Esophagus muscularis mucosa (tissue), 4 donors: ENCODE measurements at regions not wholly inside any gene's neighbourhood (a gene's known extent, or its start where the extent isn't known, plus 50 kb on each side); places are given as distances from the start of the nearest gene placed in this dataset.

Experiments used
- DNase-seq: peaks from one replicate; pipeline ENCODE4 v3.0.0-alpha.2; 2017; ENCODE audit errors: extremely low spot score
- H3K27ac ChIP-seq, 4 donors: fragments of 200-600 bp; sonication (generic); replicated peaks in 1 of 4; 1 replicate in 3 of 4; 2 replicates in 1 of 4; pipeline ENCODE4 v1.5.1; 2016 to 2019; ENCODE audit warnings: mild to moderate bottlenecking in 1 of 4
- H3K27me3 ChIP-seq, 4 donors: fragments of 200-600 bp; sonication (generic); one replicate each; pipeline versions ENCODE4 v1.5.1 to v1.6.0; 2016 to 2019
- H3K36me3 ChIP-seq, 4 donors: fragments of 200-600 bp; sonication (generic); one replicate each; pipeline ENCODE4 v1.5.1; 2016 to 2019
- H3K4me1 ChIP-seq, 4 donors: fragments of 200-600 bp; sonication (generic); one replicate each; pipeline ENCODE4 v1.5.1; 2016 to 2019
- H3K4me3 ChIP-seq, 4 donors: fragments of 200-600 bp; sonication (generic); 1 replicate in 2 of 4; 2 replicates in 2 of 4; pipeline ENCODE4 v1.5.1; 2016 to 2019; ENCODE audit warnings: mild to moderate bottlenecking in 4 of 4, moderate library complexity in 1 of 4
- H3K9me3 ChIP-seq, 4 donors: fragments of 200-600 bp; sonication (generic); 1 replicate in 3 of 4; 2 replicates in 1 of 4; pipeline ENCODE4 v1.5.1; 2016 to 2019
- CTCF ChIP-seq, 3 experiments: fragments of 200-600 bp in 2 of 3; fragments of 450-650 bp in 1 of 3; sonication (generic) in 2 of 3; IDR thresholded peaks; one replicate each; pipeline ENCODE4 v1.5.1; 2017 to 2019; ENCODE audit warnings: antibody characterized with exemption in 3 of 3, mild to moderate bottlenecking in 2 of 3, moderate library complexity in 1 of 3
- EP300 ChIP-seq: sonication (generic); formaldehyde crosslinking; IDR thresholded peaks from one replicate; pipeline ENCODE4 v1.6.1; 2017; ENCODE audit warnings: antibody characterized with exemption
- POLR2A ChIP-seq: fragments of 450-650 bp; IDR thresholded peaks from one replicate; pipeline ENCODE4 v1.6.1; 2017; ENCODE audit warnings: antibody characterized with exemption, moderate library complexity, mild to moderate bottlenecking, low read depth
- POLR2AphosphoS5 ChIP-seq, 2 donors: sonication (generic); formaldehyde crosslinking; IDR thresholded peaks; one replicate each; pipeline ENCODE4 v1.6.1; 2017; ENCODE audit warnings: antibody characterized with exemption in 2 of 2
- WGBS: methylation state at CpG from one replicate; pipeline ENCODE4 v1.1.5; 2018; 5-methylcytosine and 5-hydroxymethylcytosine counted together
- intact Hi-C: fragments of 100-400 bp; cut with DNase I; formaldehyde crosslinking; loops from one replicate; pipeline ENCODE4 v1.15.1; 2023

- Histone ChIP-seq H3K27ac (no peak overlapping the region), H3K27me3 (no peaks in the 10 kb centered on the region), H3K4me1 (no peaks in the 10 kb centered on the region), H3K9me3 (no peaks in the 10 kb centered on the region), H3K36me3 (no peaks in the 10 kb centered on the region), H3K4me3 (no peak overlapping the region)
- 90% methylated on average over 5 of the region's 5 CpGs for WGBS
- TF ChIP-seq POLR2A = no peak
- intact Hi-C loops = no loop called here
- DNase-seq = no peak
Observed at GRCh38 chr10:20454331-20454730, 442.8 kb downstream of the NEBL start.

GRCh38 chr10:20446561-20447193, 450.4 kb downstream of the NEBL start:
- no peaks in the 10 kb centered on the region for H3K9me3 ChIP-seq
- no peaks in the 10 kb centered on the region for H3K27me3 ChIP-seq
- no peak for DNase-seq
- H3K4me3 ChIP-seq = no peak overlapping the region
- H3K27ac ChIP-seq = no peak overlapping the region
- intact Hi-C loops = no loop called here
- no peak for TF ChIP-seq POLR2AphosphoS5 (IDR thresholded peaks at IDR 0.05)
- no peak for TF ChIP-seq EP300
- no peak for TF ChIP-seq POLR2A
- no peak for TF ChIP-seq CTCF (IDR thresholded peaks at IDR 0.05)
- H3K4me1 ChIP-seq = no peaks in the 10 kb centered on the region
- H3K36me3 ChIP-seq = no peaks in the 10 kb centered on the region

GRCh38 chr10:20443094-20443493, 454.0 kb downstream of the NEBL start:
- no peak overlapping the region for H3K27ac ChIP-seq
- no peaks in the 10 kb centered on the region for H3K27me3 ChIP-seq
- H3K4me1 ChIP-seq = no peaks in the 10 kb centered on the region
- no peaks in the 10 kb centered on the region for H3K9me3 ChIP-seq
- no peak overlapping the region for H3K4me3 ChIP-seq
- TF ChIP-seq POLR2A (no peak), EP300 (no peak), POLR2AphosphoS5 (IDR thresholded peaks at IDR 0.05) (no peak), CTCF (IDR thresholded peaks at IDR 0.05) (no peak)
- intact Hi-C loops = no loop called here
- no peak for DNase-seq
- no peaks in the 10 kb centered on the region for H3K36me3 ChIP-seq

GRCh38 chr10:20429742-20430141, 467.4 kb downstream of the NEBL start:
- Histone ChIP-seq H3K4me3 (no peak overlapping the region), H3K4me1 (no peaks in the 10 kb centered on the region), H3K9me3 (peaks cover 0 to 8% (median 0%) of the 10 kb centered on the region in 4 donors), H3K27ac (no peak overlapping the region), H3K36me3 (no peaks in the 10 kb centered on the region), H3K27me3 (no peaks in the 10 kb centered on the region)
- TF ChIP-seq POLR2A = no peak
- TF ChIP-seq POLR2AphosphoS5 (IDR thresholded peaks at IDR 0.05) = no peak
- no peak for TF ChIP-seq EP300
- no peak for DNase-seq
- intact Hi-C loops = no loop called here
- 75% methylated on average over 2 of the region's 2 CpGs for WGBS

GRCh38 chr10:20427821-20428220, 469.3 kb downstream of the NEBL start:
- Histone ChIP-seq H3K36me3 (no peaks in the 10 kb centered on the region), H3K4me1 (no peaks in the 10 kb centered on the region), H3K4me3 (no peak overlapping the region), H3K27me3 (no peaks in the 10 kb centered on the region), H3K27ac (no peak overlapping the region), H3K9me3 (peaks cover 0 to 8% (median 0%) of the 10 kb centered on the region in 4 donors)
- TF ChIP-seq POLR2A (no peak), POLR2AphosphoS5 (IDR thresholded peaks at IDR 0.05) (no peak), CTCF (IDR thresholded peaks at IDR 0.05) (no peak), EP300 (no peak)
- intact Hi-C loops = no loop called here
- WGBS = 71% methylated on average over 1 of the region's 1 CpG
- no peak for DNase-seq

GRCh38 chr10:20418286-20418685, 478.8 kb downstream of the NEBL start:
- no peak for TF ChIP-seq CTCF (IDR thresholded peaks at IDR 0.05)
- no peak for TF ChIP-seq EP300
- TF ChIP-seq POLR2AphosphoS5 (IDR thresholded peaks at IDR 0.05) = no peak
- TF ChIP-seq POLR2A = no peak
- Histone ChIP-seq H3K9me3 (peaks cover 0 to 5% (median 0%) of the 10 kb centered on the region in 4 donors), H3K27me3 (no peaks in the 10 kb centered on the region), H3K4me1 (no peaks in the 10 kb centered on the region), H3K27ac (no peak overlapping the region), H3K36me3 (no peaks in the 10 kb centered on the region), H3K4me3 (no peak overlapping the region)
- intact Hi-C loops = no loop called here
- 56% methylated on average over 3 of the region's 3 CpGs for WGBS
- no peak for DNase-seq
